GM23248 (cell line): ENCODE measurements at regions not wholly inside any gene's neighbourhood (a gene's known extent, or its start where the extent isn't known, plus 50 kb on each side); places are given as distances from the start of the nearest gene placed in this dataset.

ENCODE experiments used
- DNase-seq: peaks from one replicate; pipeline ENCODE4 v3.0.0-alpha.2; 2015
- H2AFZ ChIP-seq: fragments of 200-600 bp; sonication (generic); 2 replicates; pipeline ENCODE4 v1.6.1; 2016; ENCODE audit warnings: antibody characterized with exemption
- H3F3A ChIP-seq: fragments of 200-600 bp; sonication (generic); 2 replicates; pipeline ENCODE4 v1.6.1; 2016; ENCODE audit warnings: mild to moderate bottlenecking, antibody characterized with exemption, mixed run types; ENCODE audit not compliant: insufficient read depth
- H3K27ac ChIP-seq: fragments of 200-600 bp; sonication (generic); 2 replicates; pipeline ENCODE4 v1.5.1; 2016; ENCODE audit warnings: mild to moderate bottlenecking
- H3K27me3 ChIP-seq: fragments of 200-600 bp; sonication (generic); replicated peaks from 2 replicates; pipeline ENCODE4 v1.6.1; 2016; ENCODE audit warnings: mild to moderate bottlenecking; ENCODE audit not compliant: insufficient read depth
- H3K36me3 ChIP-seq: fragments of 200-600 bp; sonication (generic); 2 replicates; pipeline ENCODE4 v1.6.1; 2016; ENCODE audit warnings: low read depth, mild to moderate bottlenecking
- H3K4me1 ChIP-seq: fragments of 200-600 bp; sonication (generic); 2 replicates; pipeline ENCODE4 v1.6.1; 2016; ENCODE audit warnings: mild to moderate bottlenecking; ENCODE audit not compliant: insufficient read depth
- H3K4me2 ChIP-seq: fragments of 200-600 bp; sonication (generic); one replicate; pipeline ENCODE4 v1.6.1; 2016; ENCODE audit warnings: mild to moderate bottlenecking; ENCODE audit not compliant: unreplicated experiment
- H3K4me3 ChIP-seq: fragments of 200-600 bp; sonication (generic); 2 replicates; pipeline ENCODE4 v1.5.1; 2016; ENCODE audit warnings: mild to moderate bottlenecking
- H3K79me2 ChIP-seq: fragments of 200-600 bp; sonication (generic); 2 replicates; pipeline ENCODE4 v1.6.1; 2016; ENCODE audit warnings: mild to moderate bottlenecking; ENCODE audit not compliant: insufficient read depth
- H3K9ac ChIP-seq: fragments of 200-600 bp; sonication (generic); 2 replicates; pipeline ENCODE4 v1.6.1; 2016; ENCODE audit warnings: mild to moderate bottlenecking
- H3K9me2 ChIP-seq: fragments of 200-600 bp; sonication (generic); 2 replicates; pipeline ENCODE4 v1.6.1; 2016; ENCODE audit warnings: mixed run types, mild to moderate bottlenecking, moderate library complexity; ENCODE audit not compliant: insufficient read depth
- H3K9me3 ChIP-seq: fragments of 200-600 bp; sonication (generic); one replicate; pipeline ENCODE4 v1.6.1; 2017; ENCODE audit warnings: low read depth
- H4K20me1 ChIP-seq: fragments of 200-600 bp; sonication (generic); 2 replicates; pipeline ENCODE4 v1.6.0; 2016; ENCODE audit not compliant: insufficient read depth
- EZH2 ChIP-seq: fragments of 200-600 bp; sonication (generic); IDR thresholded peaks from 2 replicates; pipeline ENCODE4 v1.6.1; 2018; ENCODE audit warnings: antibody characterized with exemption, mild to moderate bottlenecking; ENCODE audit not compliant: insufficient read depth, poor library complexity, severe bottlenecking
- EZH2phosphoT487 ChIP-seq: fragments of 200-600 bp; sonication (generic); IDR thresholded peaks from 2 replicates; pipeline ENCODE4 v1.6.1; 2018; ENCODE audit warnings: antibody characterized with exemption, moderate library complexity, mild to moderate bottlenecking, low read depth; ENCODE audit not compliant: insufficient read depth
- WGBS, 2 experiments: methylation state at CpG; one replicate each; pipeline ENCODE4 v1.1.6; 2015 to 2017; ENCODE audit warnings: low lambda C conversion rate in 2 of 2, low coverage in 1 of 2; ENCODE audit errors: missing lambda C conversion rate in 2 of 2; 5-methylcytosine and 5-hydroxymethylcytosine counted together
- in situ Hi-C: fragments of 300-500 bp; cut with MboI; formaldehyde crosslinking; loops from 2 replicates; pipeline ENCODE4 v1.15.0; 2020

DNA sequence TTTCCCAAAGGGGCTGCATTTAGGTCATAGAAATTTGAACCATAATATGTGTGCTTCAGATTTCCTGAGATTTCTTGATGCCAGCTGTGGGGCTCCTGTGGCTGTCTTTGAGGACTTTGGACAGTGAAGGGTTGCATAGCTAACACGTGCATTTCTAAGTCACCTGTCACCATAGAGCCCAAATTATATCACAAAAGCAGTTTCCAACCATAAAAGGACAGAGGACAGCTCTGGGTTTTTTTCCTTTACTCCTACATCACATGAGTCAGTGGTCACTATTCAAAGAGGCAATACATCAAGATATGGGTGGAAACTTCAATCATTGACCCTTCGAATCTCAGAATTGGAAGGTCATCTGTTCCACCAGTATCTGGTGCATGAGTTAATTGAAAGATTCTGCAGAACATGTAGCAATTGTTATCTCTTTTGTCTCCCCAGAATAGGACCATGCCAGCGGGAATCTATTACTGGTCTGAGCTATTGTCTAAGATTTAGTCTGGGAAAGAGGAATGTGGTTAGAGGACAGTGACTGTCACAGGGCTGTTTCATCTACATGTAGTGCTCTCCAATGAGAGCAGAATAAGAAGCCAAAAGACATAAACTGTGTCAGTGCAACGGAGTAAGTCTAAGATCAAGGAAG is 133.5 kb downstream of the AASDH start:
- no peak for TF ChIP-seq EZH2
- no peak for TF ChIP-seq EZH2phosphoT487
- Histone ChIP-seq H3K9me2 (no peaks in the 10 kb centered on the region), H3K36me3 (no peaks in the 10 kb centered on the region), H3F3A (no peaks in the 10 kb centered on the region), H3K4me2 (no peak overlapping the region), H3K27ac (no peak overlapping the region), H2AFZ (no peak overlapping the region), H3K79me2 (no peaks in the 10 kb centered on the region), H4K20me1 (no peaks in the 10 kb centered on the region), H3K4me3 (no peak overlapping the region), H3K9me3 (no peaks in the 10 kb centered on the region), H3K9ac (no peak overlapping the region), H3K4me1 (no peaks in the 10 kb centered on the region), H3K27me3 (peaks cover 19% of the 10 kb centered on the region; the same call in 1 of the 2 replicates)
- WGBS, 2 experiments: 22 to 25% methylated on average over 4 of the region's 4 CpGs
- no peak for DNase-seq
- in situ Hi-C loops: no loop called here

GRCh38 chr4:56252561-56253152 is 134.6 kb downstream of the AASDH start:
- Histone ChIP-seq H3K27me3 (peaks cover 19% of the 10 kb centered on the region; the same call in 1 of the 2 replicates), H3K79me2 (no peaks in the 10 kb centered on the region), H3K9me3 (no peaks in the 10 kb centered on the region), H3K4me2 (no peak overlapping the region), H3K4me3 (no peak overlapping the region), H3K36me3 (no peaks in the 10 kb centered on the region), H3K27ac (no peak overlapping the region), H4K20me1 (no peaks in the 10 kb centered on the region), H3K9me2 (no peaks in the 10 kb centered on the region), H2AFZ (no peak overlapping the region), H3F3A (no peaks in the 10 kb centered on the region), H3K4me1 (no peaks in the 10 kb centered on the region), H3K9ac (no peak overlapping the region)
- in situ Hi-C loops: no loop called here
- 24 to 29% methylated on average over 4 of the region's 4 CpGs for WGBS, 2 experiments
- TF ChIP-seq EZH2phosphoT487 (no peak), EZH2 (no peak)
- DNase-seq: no peak

DNA sequence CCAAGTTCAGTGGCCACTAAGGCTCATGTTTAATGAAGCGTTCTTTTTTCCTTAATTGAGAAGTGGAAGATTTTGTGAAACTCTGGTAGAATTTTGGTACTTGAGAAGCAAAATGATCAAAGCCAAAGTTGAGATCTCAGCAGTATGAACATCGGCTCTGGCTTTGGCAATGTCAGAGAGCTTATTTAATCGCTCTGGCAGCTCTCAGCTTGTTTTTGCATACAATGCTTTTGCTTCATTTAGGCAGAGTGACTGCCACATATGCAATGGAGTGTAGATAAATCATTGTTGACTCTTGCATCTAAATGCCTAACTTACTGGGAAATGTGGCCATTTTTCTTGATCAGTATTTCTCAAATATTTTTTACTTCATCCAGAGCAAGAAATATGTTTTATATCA is 135.7 kb downstream of the AASDH start:
- H3K27ac ChIP-seq: no peak overlapping the region
- H3F3A ChIP-seq: no peaks in the 10 kb centered on the region
- no peak for DNase-seq
- WGBS, 2 experiments: 23 to 25% methylated on average over 3 of the region's 3 CpGs
- in situ Hi-C loops: no loop called here
- H4K20me1 ChIP-seq: no peaks in the 10 kb centered on the region
- H3K4me1 ChIP-seq: no peaks in the 10 kb centered on the region
- no peaks in the 10 kb centered on the region for H3K9me2 ChIP-seq
- H3K27me3 ChIP-seq: peaks cover 19% of the 10 kb centered on the region; the same call in 1 of the 2 replicates
- H3K9ac ChIP-seq: no peak overlapping the region
- H3K4me3 ChIP-seq: no peak overlapping the region
- no peak overlapping the region for H3K4me2 ChIP-seq
- H3K79me2 ChIP-seq: no peaks in the 10 kb centered on the region
- H2AFZ ChIP-seq: no peak overlapping the region
- H3K36me3 ChIP-seq: no peaks in the 10 kb centered on the region
- no peak for TF ChIP-seq EZH2phosphoT487
- no peak for TF ChIP-seq EZH2
- H3K9me3 ChIP-seq: no peaks in the 10 kb centered on the region

DNA sequence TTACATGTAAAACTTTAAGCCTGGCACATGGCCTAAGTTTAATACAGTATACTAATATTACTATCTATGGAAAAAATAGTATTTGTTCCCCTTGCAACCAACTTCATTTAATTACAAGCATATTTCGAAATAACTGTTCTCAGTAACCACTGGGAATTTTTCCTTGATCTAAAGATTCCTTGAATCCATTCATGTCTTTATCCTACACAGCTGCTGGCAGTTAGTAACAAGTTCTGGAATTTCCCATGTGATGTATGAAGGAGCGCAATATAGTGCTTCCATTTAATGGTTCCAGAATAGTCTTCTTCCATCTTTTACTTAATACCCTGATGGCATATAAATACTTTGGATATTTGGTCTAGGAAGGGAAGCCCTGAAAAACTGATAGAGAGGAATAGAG is 136.5 kb downstream of the AASDH start:
- Histone ChIP-seq H4K20me1 (no peaks in the 10 kb centered on the region), H3K9me3 (no peaks in the 10 kb centered on the region), H3K27me3 (peaks cover 19% of the 10 kb centered on the region; the same call in 1 of the 2 replicates), H3K4me1 (no peaks in the 10 kb centered on the region), H3K9me2 (no peaks in the 10 kb centered on the region), H3K79me2 (no peaks in the 10 kb centered on the region), H3K4me3 (no peak overlapping the region), H2AFZ (no peak overlapping the region), H3K36me3 (no peaks in the 10 kb centered on the region), H3K27ac (no peak overlapping the region), H3K4me2 (no peak overlapping the region), H3F3A (no peaks in the 10 kb centered on the region), H3K9ac (no peak overlapping the region)
- no peak for TF ChIP-seq EZH2
- no peak for TF ChIP-seq EZH2phosphoT487
- in situ Hi-C loops: no loop called here
- 26 to 32% methylated on average over 2 of the region's 2 CpGs for WGBS, 2 experiments
- DNase-seq: no peak
